Duodenal mucosa (tissue), 2 donors: ENCODE measurements at regions not wholly inside any gene's neighbourhood (a gene's known extent, or its start where the extent isn't known, plus 50 kb on each side); places are given as distances from the start of the nearest gene placed in this dataset.
"Not testable (repeated sequence)": the region's sequence is repeated elsewhere in the genome, so short reads cannot be mapped to it uniquely, and the experiment has no call there.

Experiments
- H3K27ac ChIP-seq: one replicate; pipeline ENCODE4 v1.7.0; 2013; ENCODE audit warnings: low read depth, low read length
- H3K27me3 ChIP-seq, 2 donors: one replicate each; pipeline ENCODE4 v1.7.0; 2013; ENCODE audit warnings: low read length in 2 of 2, control low read depth in 1 of 2; ENCODE audit not compliant: insufficient read depth in 2 of 2, control insufficient read depth in 1 of 2
- H3K36me3 ChIP-seq, 2 donors: one replicate each; pipeline ENCODE4 v1.7.0; 2013; ENCODE audit warnings: low read length in 2 of 2, control low read depth in 1 of 2; ENCODE audit not compliant: insufficient read depth in 2 of 2, control insufficient read depth in 1 of 2
- H3K4me1 ChIP-seq, 2 donors: one replicate each; pipeline ENCODE4 v1.7.0; 2013; ENCODE audit warnings: low read length in 2 of 2, control low read depth in 1 of 2; ENCODE audit not compliant: insufficient read depth in 2 of 2, control insufficient read depth in 1 of 2
- H3K4me3 ChIP-seq, 2 donors: one replicate each; pipeline ENCODE4 v1.7.0; 2013; ENCODE audit warnings: low read length in 2 of 2, low read depth in 1 of 2
- H3K9ac ChIP-seq, 2 donors: one replicate each; pipeline ENCODE4 v1.7.0; 2013; ENCODE audit warnings: low read length in 2 of 2, low read depth in 1 of 2
- H3K9me3 ChIP-seq, 2 donors: one replicate each; pipeline ENCODE4 v1.7.0; 2013; ENCODE audit warnings: low read length in 2 of 2, control low read depth in 1 of 2; ENCODE audit not compliant: control insufficient read depth in 1 of 2

GRCh38 chr6:68059899-68060298 is 575.2 kb upstream of the ADGRB3 start:
- H3K4me1 ChIP-seq, result no peaks in the 10 kb centered on the region
- no peak overlapping the region for H3K9ac ChIP-seq
- H3K27ac ChIP-seq, result no peak overlapping the region
- no peaks in the 10 kb centered on the region for H3K27me3 ChIP-seq
- no peaks in the 10 kb centered on the region for H3K36me3 ChIP-seq
- no peak overlapping the region for H3K4me3 ChIP-seq
- H3K9me3 ChIP-seq, result peaks cover 3% of the 10 kb centered on the region in 2 donors

- Histone ChIP-seq H3K27me3 (no peaks in the 10 kb centered on the region), H3K9ac (no peak overlapping the region), H3K4me3 (no peak overlapping the region), H3K27ac (no peak overlapping the region), H3K36me3 (no peaks in the 10 kb centered on the region), H3K9me3 (peaks cover 3% of the 10 kb centered on the region in 2 donors), H3K4me1 (no peaks in the 10 kb centered on the region)
Measured at GRCh38 chr6:68059261-68059660, 575.8 kb upstream of the ADGRB3 start.

DNA sequence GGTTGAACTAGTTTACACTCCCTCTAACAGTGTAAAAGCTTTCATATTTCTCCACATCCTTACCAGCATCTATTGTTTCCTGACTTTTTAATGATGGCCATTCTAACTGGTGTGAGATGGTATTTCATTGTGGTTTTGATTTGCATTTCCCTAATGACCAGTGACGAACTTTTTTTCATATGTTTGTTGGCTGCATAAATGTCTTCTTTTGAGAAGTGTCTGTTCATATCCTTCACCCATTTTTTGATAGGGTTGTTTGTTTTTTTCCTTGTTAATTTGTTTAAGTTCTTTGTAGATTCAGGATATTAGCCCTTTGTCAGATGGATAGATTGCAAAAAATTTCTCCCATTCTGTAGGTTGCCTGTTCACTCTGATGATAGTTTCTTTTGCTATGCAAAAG is 578.5 kb upstream of the ADGRB3 start:
- H3K27me3 ChIP-seq, result not testable (repeated sequence)

DNA sequence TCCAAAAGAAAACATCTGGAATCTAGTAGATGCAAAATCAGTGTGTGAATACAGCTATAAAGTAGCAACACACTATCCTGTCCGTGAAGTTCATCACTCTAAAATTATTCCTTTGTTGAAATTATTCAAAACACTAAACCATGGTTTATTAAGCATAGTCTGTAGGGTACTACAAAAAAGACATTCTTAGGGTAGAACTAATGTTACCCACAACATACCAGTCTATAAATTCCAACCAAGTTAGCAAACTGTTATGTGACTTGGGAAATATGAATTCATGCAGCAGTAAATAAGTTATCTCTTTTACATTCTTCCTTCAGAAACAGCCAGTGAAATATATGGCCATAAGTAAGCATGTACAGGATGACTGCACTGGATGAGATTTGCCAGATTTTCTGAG is 580.3 kb upstream of the ADGRB3 start:
- no peaks in the 10 kb centered on the region for H3K4me1 ChIP-seq
- no peaks in the 10 kb centered on the region for H3K27me3 ChIP-seq
- no peak overlapping the region for H3K9ac ChIP-seq
- no peak overlapping the region for H3K4me3 ChIP-seq
- H3K9me3 ChIP-seq, result peaks cover 3% of the 10 kb centered on the region in 2 donors
- no peaks in the 10 kb centered on the region for H3K36me3 ChIP-seq
- H3K27ac ChIP-seq, result no peak overlapping the region

More for the DNA sequence above, 578.5 kb upstream of the ADGRB3 start:
- not testable (repeated sequence) for H3K4me1 ChIP-seq, H3K36me3 ChIP-seq, H3K9ac ChIP-seq, H3K9me3 ChIP-seq, H3K27ac ChIP-seq, H3K4me3 ChIP-seq

- no peaks in the 10 kb centered on the region for H3K4me1 ChIP-seq
- H3K36me3 ChIP-seq, result no peaks in the 10 kb centered on the region
- no peak overlapping the region for H3K4me3 ChIP-seq
- no peaks in the 10 kb centered on the region for H3K27me3 ChIP-seq
- H3K27ac ChIP-seq, result no peak overlapping the region
- no peaks in the 10 kb centered on the region for H3K9me3 ChIP-seq
- no peak overlapping the region for H3K9ac ChIP-seq
Measured at GRCh38 chr6:68053805-68054373, 581.2 kb upstream of the ADGRB3 start.

DNA sequence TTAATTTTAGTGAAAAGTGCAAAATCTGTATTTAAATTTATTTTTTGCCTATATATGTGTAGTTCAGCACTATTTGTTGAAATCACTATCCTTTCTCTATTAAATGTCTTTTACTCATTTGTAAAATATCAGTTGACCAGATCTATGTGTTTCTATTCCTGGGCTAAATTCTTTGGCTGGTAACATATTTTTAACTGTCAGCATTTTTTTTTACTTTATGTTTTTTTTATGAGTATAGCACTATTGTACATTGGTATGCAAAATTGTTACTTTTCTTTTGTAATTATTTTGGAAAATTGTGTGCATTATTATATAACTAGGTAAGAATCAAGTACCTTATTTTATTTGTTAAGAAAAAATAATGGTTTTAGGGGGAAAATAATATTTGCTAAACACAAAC is 582.8 kb upstream of the ADGRB3 start:
- H3K4me3 ChIP-seq, result no peak overlapping the region
- no peaks in the 10 kb centered on the region for H3K4me1 ChIP-seq
- no peaks in the 10 kb centered on the region for H3K27me3 ChIP-seq
- H3K9ac ChIP-seq, result no peak overlapping the region
- H3K36me3 ChIP-seq, result no peaks in the 10 kb centered on the region
- H3K27ac ChIP-seq, result no peak overlapping the region
- peaks cover 0 to under 1% of the 10 kb centered on the region in 2 donors for H3K9me3 ChIP-seq

GRCh38 chr6:68049562-68049961 is 585.5 kb upstream of the ADGRB3 start:
- Histone ChIP-seq H3K4me3 (no peak overlapping the region), H3K27me3 (no peaks in the 10 kb centered on the region), H3K4me1 (no peaks in the 10 kb centered on the region), H3K9ac (no peak overlapping the region), H3K36me3 (no peaks in the 10 kb centered on the region), H3K9me3 (peaks cover 0 to 10% of the 10 kb centered on the region in 2 donors), H3K27ac (no peak overlapping the region)

DNA sequence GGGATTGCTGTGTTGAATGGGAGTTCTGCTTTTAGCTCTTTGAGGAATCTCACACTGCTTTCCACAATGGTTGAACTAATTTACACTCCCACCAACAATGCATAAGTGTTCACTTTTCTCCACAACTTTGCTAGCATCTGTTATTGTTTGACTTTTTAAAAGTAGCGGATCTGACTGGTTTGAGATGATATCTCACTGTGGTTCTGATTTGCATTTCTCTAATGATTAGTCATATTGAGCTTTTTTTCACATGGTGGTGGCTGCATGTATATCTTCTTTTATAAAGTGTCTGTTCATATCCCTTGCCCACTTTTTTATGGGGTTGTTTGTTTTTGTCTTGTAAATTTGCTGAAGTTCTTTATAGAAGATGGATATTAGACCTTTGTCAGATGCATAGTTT is 588.3 kb upstream of the ADGRB3 start:
- Histone ChIP-seq H3K9me3 (peaks cover 2 to 10% of the 10 kb centered on the region in 2 donors), H3K4me1 (no peaks in the 10 kb centered on the region), H3K27ac (no peak overlapping the region), H3K9ac (no peak overlapping the region), H3K4me3 (no peak overlapping the region), H3K27me3 (no peaks in the 10 kb centered on the region), H3K36me3 (no peaks in the 10 kb centered on the region)

GRCh38 chr6:68046302-68046701 is 588.8 kb upstream of the ADGRB3 start:
- Histone ChIP-seq H3K36me3 (no peaks in the 10 kb centered on the region), H3K4me3 (no peak overlapping the region)

DNA sequence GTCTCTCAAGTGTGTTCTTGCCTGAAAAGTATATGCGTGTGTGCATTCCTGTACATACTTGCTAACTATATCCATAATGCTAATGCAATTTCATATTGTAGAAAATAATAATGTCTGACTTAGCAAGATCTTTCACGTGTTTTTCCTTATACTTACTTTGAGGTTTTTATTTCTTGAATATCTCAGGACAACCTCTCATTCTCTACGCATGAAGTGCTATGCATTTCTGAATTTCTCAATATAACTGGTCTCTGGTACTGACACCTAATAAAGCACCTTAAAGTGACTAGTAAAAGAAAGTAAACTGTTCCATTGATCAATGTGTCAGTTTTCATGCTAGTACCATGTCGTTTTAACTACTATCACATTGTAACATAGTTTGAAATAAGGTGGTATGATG is 589.9 kb upstream of the ADGRB3 start:
- H3K36me3 ChIP-seq, result no peaks in the 10 kb centered on the region
- H3K9me3 ChIP-seq, result peaks cover 2 to 10% of the 10 kb centered on the region in 2 donors
- no peak overlapping the region for H3K4me3 ChIP-seq
- no peak overlapping the region for H3K9ac ChIP-seq
- H3K4me1 ChIP-seq, result no peaks in the 10 kb centered on the region
- H3K27ac ChIP-seq, result no peak overlapping the region
- no peaks in the 10 kb centered on the region for H3K27me3 ChIP-seq

More at GRCh38 chr6:68046302-68046701, 588.8 kb upstream of the ADGRB3 start:
- H3K27me3 ChIP-seq, result no peaks in the 10 kb centered on the region
- H3K9ac ChIP-seq, result no peak overlapping the region
- peaks cover 2 to 10% of the 10 kb centered on the region in 2 donors for H3K9me3 ChIP-seq
- H3K27ac ChIP-seq, result no peak overlapping the region
- H3K4me1 ChIP-seq, result no peaks in the 10 kb centered on the region

- Histone ChIP-seq H3K9me3 (peaks cover 2 to 10% of the 10 kb centered on the region in 2 donors), H3K4me3 (no peak overlapping the region), H3K4me1 (no peaks in the 10 kb centered on the region), H3K27me3 (no peaks in the 10 kb centered on the region), H3K36me3 (no peaks in the 10 kb centered on the region), H3K9ac (no peak overlapping the region), H3K27ac (no peak overlapping the region)
Measured at GRCh38 chr6:68044264-68044663, 590.8 kb upstream of the ADGRB3 start.
